ENCODE measurements at regions not wholly inside any gene's neighbourhood (a gene's known extent, or its start where the extent isn't known, plus 50 kb on each side); places are given as distances from the start of the nearest gene placed in this dataset.
"Not testable (repeated sequence)": the region's sequence is repeated elsewhere in the genome, so short reads cannot be mapped to it uniquely, and the experiment has no call there.

DNA sequence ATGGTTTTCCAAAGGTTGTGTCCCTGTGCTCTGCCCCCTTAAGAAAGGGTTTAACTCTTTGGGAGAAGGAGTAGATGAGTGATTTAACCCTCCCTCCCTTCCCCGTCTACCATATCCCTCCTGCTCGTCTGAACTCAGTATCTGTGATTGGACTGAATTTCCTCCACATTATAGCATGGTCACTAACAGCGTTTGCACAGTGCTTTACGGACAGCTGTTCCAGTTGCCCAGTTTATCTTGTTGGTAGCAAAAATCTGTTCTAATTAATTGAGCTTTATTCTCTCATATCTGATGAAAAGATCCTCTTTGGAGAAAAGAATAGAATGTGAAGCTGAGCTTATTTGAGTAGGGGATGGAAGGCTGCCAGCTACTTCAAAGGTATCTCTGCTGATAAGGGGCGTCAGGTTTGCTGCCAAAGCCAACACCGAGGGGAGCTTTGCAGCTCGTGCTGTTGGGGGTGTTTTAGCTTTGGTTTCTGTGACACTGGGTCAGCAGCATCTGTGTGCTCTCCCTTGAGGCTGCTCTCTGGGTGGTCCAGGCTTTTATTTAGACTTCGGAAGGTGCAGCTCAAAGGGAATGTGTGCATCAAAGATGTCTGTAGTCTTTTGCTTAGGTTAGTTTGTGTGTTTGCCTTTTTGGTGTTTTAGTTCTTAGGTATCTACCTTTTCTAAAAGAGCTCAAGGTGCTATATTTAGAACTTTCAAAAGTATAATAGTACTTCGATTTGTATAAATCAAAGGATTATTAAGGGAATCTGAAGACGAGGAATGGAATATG is 118.8 kb upstream of the IKBKE start:
- CTCF ChIA-PET = not testable (repeated sequence)

DNA sequence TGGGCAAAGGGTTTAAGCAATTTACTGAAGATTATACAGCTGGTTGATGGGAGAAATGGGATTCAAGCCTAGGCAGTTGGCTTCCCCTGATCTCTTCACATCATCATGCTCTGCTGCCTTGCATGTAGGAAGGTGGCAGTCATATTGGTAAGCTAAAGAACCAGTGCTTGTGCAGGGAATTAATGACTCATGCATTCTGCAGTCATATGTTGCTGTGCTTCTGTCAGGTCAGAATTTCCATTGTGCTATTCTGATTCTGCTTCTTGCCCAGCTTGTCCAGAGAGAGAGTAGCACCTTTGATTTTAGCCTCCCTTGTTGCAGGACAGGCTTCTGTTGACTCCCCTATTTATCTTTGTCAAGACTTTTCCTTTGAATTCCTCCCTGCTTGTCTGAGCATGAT is 114.0 kb upstream of the IKBKE start:
- CTCF ChIA-PET; DNase-seq (ENCODE audit: extremely low spot score): not testable (repeated sequence)

More for the DNA sequence above, 118.8 kb upstream of the IKBKE start:
- POLR2A ChIA-PET; DNase-seq (ENCODE audit: extremely low spot score): not testable (repeated sequence)

DNA sequence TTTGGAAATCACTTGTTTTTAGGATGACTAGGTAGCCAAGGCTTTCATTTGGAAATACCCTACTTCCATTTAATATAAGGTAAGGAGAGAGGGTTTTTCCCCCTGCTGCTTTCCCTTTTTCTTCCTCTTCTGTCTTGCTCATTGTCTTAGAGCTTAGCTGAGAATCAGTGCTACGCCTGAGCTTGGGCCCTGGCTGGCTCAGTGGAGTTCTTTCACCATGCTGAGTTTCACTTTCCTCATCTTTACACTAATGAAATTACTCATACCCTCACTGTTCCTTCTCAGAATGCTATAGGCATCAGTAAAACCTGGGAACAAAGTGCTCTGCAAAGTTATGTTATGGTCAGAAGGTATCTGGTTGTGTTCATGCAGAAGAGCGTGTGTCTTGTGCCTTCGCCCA is 112.3 kb upstream of the IKBKE start:
- POLR2A ChIA-PET; CTCF ChIA-PET; DNase-seq (ENCODE audit: extremely low spot score): not testable (repeated sequence)

More for the DNA sequence above, 114.0 kb upstream of the IKBKE start:
- POLR2A ChIA-PET = not testable (repeated sequence)

DNA sequence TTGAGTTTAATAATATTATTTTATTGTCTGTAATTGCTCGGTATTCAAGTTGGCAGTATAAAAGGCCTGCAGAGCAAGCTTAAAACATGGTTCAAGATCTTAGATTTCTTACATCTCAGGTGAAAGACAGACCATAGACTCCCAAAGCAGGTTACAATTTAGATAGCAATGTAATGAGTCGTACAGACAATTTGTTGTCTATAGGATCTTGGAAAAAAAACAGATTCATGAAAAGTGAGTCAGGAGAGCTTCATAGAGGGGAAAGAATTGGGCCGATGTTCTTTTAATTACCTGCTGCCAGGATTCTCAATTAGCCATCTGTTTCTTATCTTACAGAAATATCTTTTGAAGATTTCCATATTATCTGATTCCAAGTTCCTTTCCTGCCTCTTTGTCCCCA is 111.5 kb upstream of the IKBKE start:
- DNase-seq (ENCODE audit: extremely low spot score); POLR2A ChIA-PET; CTCF ChIA-PET: not testable (repeated sequence)

DNA sequence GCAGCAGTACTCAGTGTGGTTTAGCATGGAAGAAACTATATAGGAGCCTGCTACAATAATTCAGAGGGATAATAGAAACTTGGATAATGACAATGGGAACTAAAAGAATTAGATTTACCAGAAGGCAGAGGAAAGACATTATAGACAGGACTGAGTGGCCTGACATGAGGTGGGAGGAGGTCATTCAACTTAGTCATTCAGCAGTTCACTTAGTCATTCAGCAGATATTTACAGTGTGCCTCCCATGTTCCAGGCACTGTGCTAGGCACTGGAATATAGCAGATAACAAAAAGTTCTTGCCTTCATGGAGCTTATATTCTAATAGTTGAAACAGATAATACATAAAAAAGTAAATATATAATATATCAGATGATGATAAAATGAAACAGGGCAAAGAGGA is 110.9 kb upstream of the IKBKE start:
- POLR2A ChIA-PET; DNase-seq (ENCODE audit: extremely low spot score); CTCF ChIA-PET: not testable (repeated sequence)

DNA sequence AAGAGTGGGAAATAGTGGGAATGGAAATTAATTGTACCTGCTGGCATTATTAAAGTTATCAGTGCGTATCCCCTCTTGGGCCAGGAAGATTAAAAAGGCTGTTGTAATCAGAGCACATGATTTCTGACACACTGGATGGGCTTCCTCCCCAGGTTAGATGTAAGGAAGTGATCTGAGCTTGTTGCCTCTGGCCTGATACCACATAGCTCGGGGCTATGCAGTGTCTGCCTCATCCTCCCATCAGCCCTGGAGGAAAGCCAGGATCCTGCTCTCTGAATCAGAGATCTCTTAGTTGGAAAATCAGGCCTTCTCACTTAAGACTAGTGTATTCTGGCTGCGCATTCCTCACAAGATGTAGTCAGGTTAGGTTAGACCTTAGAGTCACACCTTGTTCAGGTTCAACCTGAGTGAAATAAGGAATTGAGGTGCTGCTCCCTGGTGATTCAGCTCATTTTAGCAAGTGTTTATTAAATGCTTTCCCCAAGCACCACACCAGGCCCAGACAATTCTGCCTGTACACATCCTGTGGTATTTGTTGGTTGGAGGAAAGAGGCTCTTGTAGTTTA is 108.2 kb upstream of the IKBKE start:
- DNase-seq (ENCODE audit: extremely low spot score); POLR2A ChIA-PET; CTCF ChIA-PET: not testable (repeated sequence)

DNA sequence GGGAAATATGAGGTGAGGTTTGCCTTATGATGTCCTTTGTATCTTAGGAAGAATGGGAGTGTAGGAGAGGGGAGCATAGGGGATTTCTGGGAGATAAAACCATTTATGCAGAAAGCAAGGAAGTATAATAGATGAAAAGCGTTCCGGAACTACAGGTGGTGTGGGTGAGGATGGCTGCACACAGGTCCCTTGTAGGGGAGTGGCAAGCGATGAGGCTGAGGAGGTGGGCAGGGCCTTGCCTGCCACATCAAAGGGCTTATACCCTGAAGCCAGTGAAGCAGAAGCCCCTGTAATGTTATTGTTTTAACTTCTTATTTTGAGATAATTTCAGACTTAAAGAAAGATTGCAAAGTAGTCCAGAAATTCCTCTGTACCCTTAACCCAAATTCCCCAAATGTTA is 107.3 kb upstream of the IKBKE start:
- CTCF ChIA-PET; DNase-seq (ENCODE audit: extremely low spot score); POLR2A ChIA-PET: not testable (repeated sequence)

DNA sequence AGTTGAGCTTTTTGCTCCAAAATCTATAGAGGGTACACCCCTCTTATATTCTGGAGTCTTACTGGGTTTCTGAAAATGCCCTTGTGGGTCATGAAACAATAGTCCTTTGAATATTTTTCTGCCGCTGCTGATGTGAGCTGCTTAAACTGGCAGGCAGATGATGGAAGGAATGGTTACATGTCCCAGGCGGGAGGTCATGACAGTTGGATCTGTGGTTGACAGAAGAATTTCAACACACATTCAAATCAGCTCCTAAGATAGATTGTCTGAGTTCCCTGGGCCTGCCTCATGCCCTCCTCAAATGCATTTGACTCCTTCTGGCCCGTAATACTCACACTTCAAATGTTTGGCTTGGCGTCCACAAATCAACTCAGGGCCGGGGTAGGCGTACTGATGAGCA is 105.0 kb upstream of the IKBKE start:
- DNase-seq (ENCODE audit: extremely low spot score); CTCF ChIA-PET; POLR2A ChIA-PET: not testable (repeated sequence)

DNA sequence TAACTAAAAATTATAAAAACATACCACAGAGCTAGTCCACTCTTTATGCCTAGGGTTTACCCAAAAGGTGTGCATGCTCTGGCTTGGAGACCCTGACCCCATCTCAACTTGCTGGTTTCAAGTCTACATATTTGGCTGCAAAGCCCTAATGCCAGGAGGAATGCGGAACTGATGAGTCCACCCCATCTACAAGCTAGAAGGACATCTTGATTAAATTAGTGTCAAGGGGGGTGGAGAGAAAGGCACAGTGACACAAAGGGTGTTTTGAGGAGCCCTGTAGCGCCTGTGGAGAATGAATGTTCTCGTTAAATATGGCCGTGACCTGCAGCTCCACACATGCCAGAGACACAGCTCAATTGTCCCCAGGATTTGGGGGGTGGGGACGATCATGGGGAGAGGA is 104.1 kb upstream of the IKBKE start:
- POLR2A ChIA-PET; DNase-seq (ENCODE audit: extremely low spot score); CTCF ChIA-PET: not testable (repeated sequence)

DNA sequence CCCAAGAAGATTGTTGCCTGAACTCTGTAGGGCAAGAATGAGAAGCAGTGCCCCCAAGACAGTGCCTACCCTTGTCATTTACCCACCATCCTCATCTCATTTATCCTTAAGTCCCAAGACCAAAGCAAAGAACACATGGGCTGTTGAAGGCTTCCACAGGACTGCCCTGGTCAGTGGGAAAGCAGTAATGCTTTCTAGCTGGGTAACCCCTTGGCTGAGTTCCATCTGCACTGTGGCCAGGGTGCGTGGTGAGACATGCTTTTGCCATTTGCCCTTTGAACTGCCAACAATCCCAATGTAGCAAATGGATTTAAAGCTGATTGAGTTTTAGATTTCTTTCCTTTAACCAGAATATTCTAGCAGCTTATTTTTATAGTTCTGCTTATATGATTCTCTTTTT is 103.5 kb upstream of the IKBKE start:
- CTCF ChIA-PET; POLR2A ChIA-PET; DNase-seq (ENCODE audit: extremely low spot score): not testable (repeated sequence)

DNA sequence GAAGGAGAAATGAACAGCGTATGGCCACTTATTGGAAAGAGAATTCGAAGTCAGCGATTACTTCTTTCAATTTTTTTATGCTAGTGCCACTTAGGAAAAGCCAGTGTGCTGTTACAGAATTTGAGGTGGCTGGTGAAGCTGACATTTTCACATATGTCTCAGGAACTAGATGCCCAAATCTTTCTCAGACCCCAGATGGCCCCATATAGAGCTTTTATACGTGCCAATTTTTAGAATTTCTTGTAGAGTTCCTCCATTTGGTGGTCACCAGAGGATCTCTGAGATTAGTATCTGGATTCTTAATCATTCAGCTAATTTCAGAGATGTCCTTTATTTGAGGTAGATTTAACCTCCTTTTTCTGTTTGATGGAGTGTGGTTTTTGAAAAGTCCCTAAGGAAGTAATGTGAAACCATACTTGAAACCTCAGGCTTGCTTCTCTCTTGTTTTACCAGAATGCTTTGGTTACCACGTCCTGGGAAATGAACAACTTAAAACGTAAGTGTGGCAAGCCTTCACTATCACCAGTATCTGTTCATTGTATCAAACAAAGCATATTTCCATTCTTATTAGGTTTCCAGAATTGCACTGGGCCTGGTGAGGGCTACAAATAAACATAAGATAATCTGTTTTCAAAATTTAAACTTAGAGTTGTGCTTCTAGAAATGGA is 102.2 kb upstream of the IKBKE start:
- POLR2A ChIA-PET; CTCF ChIA-PET; DNase-seq (ENCODE audit: extremely low spot score): not testable (repeated sequence)

DNA sequence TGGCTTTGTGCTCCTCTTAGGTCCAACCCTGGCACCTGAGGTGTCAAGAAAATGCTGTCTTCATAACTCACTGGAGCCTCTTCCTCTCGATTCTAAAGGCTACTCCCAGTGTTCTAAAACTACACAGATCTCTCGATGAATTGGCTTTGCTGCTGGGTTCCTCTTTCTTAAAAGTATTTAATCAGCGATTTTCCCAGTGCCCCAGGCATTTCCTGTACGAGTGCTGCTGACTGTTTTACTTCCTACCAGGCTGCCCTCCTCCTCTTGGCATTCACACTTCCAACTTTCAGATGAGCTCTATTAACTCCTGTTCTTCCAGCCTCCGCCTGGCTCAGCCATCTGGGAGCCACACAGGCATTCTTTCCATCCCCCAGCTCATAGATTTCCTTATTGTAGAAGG is 95.6 kb upstream of the IKBKE start:
- DNase-seq (ENCODE audit: extremely low spot score); POLR2A ChIA-PET; CTCF ChIA-PET: not testable (repeated sequence)

DNA sequence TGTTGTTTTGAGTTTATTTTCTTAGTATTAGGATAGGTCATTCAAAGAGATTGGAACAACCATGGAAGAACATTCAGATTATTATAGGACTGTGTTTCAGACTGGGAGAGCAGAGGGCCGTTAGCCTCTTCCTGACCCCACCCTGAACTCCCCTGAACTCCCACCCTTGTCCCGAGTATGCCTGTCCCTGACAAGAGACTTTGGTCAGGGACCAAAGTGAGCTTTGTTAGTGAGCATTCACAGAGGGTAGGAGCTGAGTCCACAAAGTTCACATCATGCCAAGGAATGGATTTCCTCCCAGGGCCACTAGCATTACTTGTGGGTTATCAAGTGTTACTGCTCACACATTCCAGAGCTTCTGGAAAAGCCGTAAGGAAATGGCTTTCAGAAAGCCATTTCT is 94.7 kb upstream of the IKBKE start:
- POLR2A ChIA-PET; DNase-seq (ENCODE audit: extremely low spot score); CTCF ChIA-PET: not testable (repeated sequence)

DNA sequence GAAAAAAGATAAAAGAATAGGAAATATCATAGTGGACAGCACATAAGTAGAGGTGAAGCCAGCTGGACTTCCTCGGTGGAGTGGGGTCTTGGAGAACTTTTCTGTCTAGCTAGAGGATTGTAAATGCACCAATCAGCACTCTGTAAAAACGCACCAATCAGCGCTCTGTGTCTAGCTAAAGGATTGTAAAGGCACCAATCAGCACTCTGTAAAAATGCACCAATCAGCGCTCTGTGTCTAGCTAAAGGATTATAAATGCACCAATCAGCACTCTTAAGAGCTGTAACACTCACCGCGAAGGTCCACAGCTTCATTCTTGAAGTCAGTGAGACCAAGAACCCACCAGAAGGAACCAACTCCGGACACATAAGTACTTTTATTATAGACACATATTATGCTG is 91.8 kb upstream of the IKBKE start:
- DNase-seq (ENCODE audit: extremely low spot score); POLR2A ChIA-PET; CTCF ChIA-PET: not testable (repeated sequence)

DNA sequence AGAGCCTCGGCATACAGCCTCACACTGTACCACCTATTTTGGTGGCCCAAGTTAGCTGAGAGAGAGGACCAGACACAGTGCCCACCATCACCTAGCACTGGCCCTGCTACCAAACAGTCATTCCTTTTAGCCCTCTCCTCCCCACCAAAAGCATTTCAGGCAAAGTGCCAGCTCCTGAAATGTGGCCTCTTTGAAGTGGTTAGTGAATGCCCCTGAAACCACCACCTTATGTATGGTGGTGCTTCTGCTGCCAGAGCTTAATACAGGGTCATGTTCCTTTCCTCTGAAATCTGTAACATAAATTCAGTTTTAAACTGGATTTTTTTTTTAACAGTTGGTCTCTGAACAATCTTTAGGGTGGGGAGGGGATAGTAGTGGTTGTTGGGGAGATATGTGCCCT is 91.0 kb upstream of the IKBKE start:
- DNase-seq (ENCODE audit: extremely low spot score); CTCF ChIA-PET; POLR2A ChIA-PET: not testable (repeated sequence)

DNA sequence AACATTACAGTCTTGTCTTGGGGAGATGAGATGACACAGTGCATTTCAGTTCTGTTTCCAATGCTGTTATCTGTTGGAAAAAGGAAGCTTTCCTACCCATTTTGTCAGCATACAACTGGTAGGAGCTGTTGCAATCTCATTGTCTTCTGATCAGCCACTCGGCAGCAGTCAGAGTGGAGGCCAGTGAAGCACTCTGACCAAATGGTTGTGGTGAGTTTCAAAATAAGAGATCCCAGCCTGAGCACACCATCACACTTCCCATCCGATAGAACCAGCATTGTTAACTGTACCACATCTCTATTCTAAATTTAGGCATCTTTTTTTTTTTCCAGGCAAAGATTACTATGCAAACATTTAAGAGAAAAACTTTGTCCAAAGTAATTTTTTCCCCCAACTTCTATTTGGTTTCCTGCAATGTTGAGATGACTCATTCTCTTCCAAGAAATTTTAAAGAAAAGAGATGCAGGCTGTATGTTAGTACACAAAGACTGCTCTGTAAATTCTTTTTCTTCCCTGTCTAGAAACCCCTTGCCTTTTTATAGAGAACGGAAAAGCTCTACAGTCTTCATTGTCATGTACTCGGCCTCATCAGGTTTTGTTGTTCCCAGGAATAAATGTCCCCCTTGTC is 90.0 kb upstream of the IKBKE start:
- CTCF ChIA-PET; DNase-seq (ENCODE audit: extremely low spot score); POLR2A ChIA-PET: not testable (repeated sequence)

DNA sequence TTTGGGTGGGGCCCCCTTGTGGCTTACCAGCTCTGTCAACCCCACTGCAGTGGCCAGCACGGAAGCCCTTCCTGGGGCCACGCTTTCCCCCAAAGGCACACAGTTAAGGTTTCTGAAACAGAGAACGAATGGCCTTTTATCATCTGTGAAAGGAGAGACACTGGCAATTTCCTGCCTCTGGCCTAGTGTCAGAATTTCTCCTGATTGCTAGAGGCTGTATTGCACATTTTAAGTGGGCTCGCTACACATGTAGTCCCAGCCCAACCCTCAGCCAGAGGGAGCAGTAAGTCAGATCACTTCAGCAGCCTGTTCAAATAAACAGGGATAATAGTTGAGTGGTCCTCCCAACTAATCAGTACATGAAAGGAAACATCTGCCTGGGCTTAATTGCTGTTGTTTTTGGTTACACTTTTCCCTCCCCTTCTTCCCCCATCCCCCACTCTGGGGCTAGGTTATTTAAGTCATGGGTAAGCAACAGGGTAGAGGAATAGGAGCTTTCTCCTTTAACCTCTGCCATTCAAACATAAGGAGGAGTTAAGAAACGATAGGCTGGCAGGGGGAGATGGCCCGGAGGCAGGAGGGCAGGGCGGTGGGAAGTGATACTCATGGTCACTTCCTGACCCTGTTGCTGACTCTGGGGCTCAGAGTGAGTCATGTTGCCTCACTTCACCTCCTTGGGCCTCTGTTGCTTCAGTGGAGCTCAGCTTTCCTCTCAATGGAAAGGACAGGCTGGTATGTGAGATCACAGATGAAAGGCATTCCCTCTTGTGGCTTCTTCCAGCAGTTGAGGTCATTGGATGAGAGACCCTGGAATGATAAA is 89.3 kb upstream of the IKBKE start:
- POLR2A ChIA-PET; CTCF ChIA-PET; DNase-seq (ENCODE audit: extremely low spot score): not testable (repeated sequence)

DNA sequence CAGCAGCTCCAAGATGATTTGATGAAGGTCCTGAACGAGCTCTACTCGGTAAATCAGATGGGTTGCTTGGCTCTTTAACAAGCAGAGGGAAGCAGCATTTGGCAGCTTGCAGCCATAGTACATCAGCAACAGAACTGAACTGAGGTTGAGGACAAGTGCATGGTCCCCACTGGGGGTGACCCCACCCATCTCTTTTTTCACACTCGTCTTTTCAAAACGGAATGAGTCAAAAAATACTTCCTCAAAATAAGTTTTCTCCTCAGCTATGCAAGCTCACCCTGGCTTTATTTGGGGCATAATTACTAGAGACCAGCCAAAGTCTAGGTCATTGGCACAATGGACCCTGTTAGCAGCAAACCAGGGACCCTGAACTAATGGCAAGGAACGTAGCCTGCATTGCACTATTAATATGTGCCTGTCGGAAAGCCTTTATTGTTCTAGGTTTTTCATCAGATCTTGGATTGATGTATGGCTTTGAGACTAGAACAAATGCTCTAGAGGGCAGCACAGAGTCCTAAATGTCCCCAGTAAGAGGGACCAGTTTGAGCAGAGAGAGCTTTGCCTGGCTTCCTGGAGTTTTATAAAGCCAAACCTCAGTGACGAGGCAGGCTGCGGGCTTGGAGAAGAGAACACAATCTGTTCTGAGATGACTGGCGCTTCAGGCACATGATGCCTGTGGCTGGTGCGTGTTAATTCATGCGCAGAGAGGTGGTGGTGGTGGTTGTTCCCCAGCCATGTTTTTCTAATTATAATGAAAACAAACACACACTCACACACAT is 86.1 kb upstream of the IKBKE start:
- POLR2A ChIA-PET; CTCF ChIA-PET; DNase-seq (ENCODE audit: extremely low spot score): not testable (repeated sequence)

Data from HEK293T (cell line).